Mononuclear cell (primary cell): ENCODE measurements at regions not wholly inside any gene's neighbourhood (a gene's known extent, or its start where the extent isn't known, plus 50 kb on each side); places are given as distances from the start of the nearest gene placed in this dataset.

Source experiments
- H3K27me3 ChIP-seq: 2 replicates; pipeline ENCODE4 v1.6.0; 2011; ENCODE audit warnings: low read length, control low read depth; ENCODE audit not compliant: insufficient read depth
- H3K4me1 ChIP-seq: 2 replicates; pipeline ENCODE4 v1.5.1; 2011; ENCODE audit warnings: mild to moderate bottlenecking, low read length, control low read depth; ENCODE audit not compliant: insufficient read depth
- H3K4me3 ChIP-seq: 2 replicates; pipeline ENCODE4 v1.5.1; 2011; ENCODE audit warnings: mild to moderate bottlenecking, low read length, moderate library complexity
- H3K9me3 ChIP-seq: 2 replicates; pipeline ENCODE4 v1.5.1; 2011; ENCODE audit warnings: low read depth, mild to moderate bottlenecking, control low read depth, low read length

GRCh38 chr4:41318839-41319530, 62.3 kb downstream of the UCHL1 start:
- Histone ChIP-seq H3K9me3 (no peaks in the 10 kb centered on the region), H3K4me1 (no peaks in the 10 kb centered on the region), H3K4me3 (no peak overlapping the region), H3K27me3 (no peaks in the 10 kb centered on the region)

DNA sequence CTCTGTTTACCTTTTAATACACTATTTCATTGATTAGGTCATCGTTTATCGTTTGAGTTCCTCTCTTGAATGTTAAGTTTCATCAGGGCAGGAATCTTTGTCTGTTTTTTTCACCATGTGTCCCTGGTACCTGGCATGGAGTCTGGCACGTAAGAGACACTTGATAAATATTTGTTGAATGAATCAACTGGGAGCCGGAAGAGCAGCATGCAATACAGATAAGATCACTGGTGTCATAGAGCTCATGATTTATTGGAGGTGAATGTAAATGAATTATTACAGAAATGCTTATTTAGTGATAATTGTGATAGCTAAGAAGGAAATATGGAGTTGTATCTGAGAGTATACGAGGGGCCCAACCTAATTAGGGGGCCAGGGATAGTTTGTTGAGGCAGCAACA, 62.8 kb downstream of the UCHL1 start:
- no peaks in the 10 kb centered on the region for H3K27me3 ChIP-seq
- H3K4me3 ChIP-seq = no peak overlapping the region
- H3K4me1 ChIP-seq = no peaks in the 10 kb centered on the region
- H3K9me3 ChIP-seq = no peaks in the 10 kb centered on the region

DNA sequence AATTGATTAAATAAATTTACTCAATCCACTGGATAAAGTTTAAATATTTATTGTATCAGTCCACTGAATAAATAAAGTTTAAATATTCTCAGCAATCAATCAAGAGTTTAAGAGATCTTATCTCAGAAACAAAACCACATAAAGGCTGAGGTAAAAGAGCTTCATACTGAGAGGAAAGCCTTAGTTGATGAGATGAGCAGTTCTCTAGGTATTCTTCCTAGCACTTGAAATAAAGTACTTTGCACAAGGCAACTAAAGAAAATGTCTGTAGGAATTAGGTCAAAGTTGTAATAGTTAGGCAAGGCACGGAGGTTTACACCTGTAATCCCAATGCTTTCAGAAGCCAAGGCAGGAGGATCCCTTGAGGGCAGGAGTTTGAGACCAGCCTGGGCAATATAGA, 63.5 kb downstream of the UCHL1 start:
- no peaks in the 10 kb centered on the region for H3K9me3 ChIP-seq
- H3K4me3 ChIP-seq = no peak overlapping the region
- no peaks in the 10 kb centered on the region for H3K27me3 ChIP-seq
- H3K4me1 ChIP-seq = no peaks in the 10 kb centered on the region

DNA sequence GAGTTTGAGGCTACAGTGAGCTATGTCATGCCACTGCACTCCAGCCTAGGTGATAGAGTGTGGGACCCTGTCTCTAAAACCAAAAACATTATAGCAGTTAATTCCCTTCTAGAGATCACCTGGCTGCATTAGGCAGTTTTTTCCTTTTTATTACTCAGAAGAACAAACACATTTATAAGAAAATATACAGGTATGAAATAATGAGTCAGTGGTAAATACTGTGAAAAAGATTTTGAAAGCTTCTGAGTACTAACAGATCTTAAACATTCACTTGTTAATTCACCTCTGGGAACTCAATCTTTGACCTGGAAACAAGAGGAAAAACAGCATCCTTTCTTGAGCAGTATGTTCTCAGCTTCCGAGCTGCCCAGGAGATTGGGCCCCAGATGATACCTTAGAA, 64.1 kb downstream of the UCHL1 start:
- no peaks in the 10 kb centered on the region for H3K4me1 ChIP-seq
- H3K27me3 ChIP-seq = no peaks in the 10 kb centered on the region
- no peaks in the 10 kb centered on the region for H3K9me3 ChIP-seq
- H3K4me3 ChIP-seq = no peak overlapping the region

DNA sequence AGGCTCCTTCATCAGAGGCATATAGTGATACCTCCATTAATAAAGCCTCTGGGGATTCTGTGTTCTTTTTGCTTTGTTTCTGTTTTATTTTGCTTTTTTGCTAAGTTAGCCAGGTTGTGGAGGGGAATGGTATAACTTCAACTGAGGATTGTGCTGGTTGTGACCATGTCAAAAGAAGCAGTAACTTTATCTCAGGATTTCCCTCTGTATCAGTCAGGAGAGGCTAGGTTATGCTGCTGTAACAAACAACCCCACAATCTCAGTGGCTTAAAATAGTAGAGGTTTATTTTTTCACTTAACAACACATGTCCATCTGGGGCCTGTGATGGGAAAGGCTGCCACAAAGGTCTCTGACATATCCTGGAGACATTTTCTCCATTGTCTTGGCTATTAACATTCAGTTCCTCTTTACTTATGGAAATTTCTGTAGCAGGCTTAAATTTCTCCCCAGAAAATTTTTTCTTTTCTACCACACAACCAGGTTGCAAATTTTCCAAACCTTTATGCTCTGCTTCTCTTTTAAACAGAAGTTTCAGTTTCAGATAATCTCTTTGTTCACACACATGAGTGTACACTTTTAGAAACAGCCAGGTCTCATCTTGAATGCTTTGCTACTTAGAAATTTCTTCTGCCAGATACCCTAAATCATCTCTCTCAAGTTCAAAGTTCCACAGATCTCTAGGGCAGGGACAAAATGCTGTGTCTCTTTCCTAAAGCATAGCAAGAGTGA, 64.7 kb downstream of the UCHL1 start:
- Histone ChIP-seq H3K27me3 (no peaks in the 10 kb centered on the region), H3K9me3 (no peaks in the 10 kb centered on the region), H3K4me3 (no peak overlapping the region), H3K4me1 (no peaks in the 10 kb centered on the region)

- H3K4me1 ChIP-seq = no peaks in the 10 kb centered on the region
- H3K4me3 ChIP-seq = no peak overlapping the region
- H3K27me3 ChIP-seq = no peaks in the 10 kb centered on the region
- H3K9me3 ChIP-seq = no peaks in the 10 kb centered on the region
Observed at GRCh38 chr4:41322617-41323016, 65.9 kb downstream of the UCHL1 start.

DNA sequence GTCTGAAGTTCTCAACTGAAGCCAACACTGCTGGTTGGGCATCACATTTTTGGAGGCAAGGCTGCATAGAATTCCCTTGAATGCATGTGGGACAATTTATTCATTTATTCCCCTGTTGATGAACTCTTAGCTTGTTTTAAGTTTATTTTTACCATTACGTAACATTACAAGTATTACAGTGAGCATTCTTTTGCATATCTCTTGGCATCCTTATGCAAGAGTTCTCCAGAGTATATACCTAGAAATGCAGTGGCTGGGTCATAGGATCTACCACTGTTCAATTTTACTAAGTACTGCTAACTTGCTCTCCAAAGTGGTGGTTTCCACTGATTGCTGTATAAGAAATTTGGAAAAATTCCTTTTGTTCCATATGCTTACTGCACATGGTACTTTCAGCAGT, 66.5 kb downstream of the UCHL1 start:
- no peak overlapping the region for H3K4me3 ChIP-seq
- no peaks in the 10 kb centered on the region for H3K27me3 ChIP-seq
- H3K9me3 ChIP-seq = no peaks in the 10 kb centered on the region
- no peaks in the 10 kb centered on the region for H3K4me1 ChIP-seq

DNA sequence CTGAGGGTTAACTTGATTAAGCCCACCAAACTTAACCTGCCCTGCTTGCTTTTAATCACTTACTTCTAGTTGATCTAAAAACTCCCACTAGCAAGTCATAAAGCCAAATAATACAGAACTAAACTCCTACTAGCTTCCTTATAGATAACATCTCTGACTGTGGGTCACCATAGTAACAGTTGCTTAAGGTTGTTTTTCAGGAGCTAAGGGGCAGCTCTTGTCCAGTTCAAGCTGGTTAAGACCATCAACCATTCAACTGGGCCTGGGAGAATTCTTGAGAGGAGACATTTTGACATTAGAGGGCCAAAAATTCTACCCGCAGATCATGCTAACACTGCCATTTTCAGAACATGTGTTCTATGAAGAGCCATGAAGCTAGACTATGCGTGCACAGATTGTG, 67.0 kb downstream of the UCHL1 start:
- no peaks in the 10 kb centered on the region for H3K9me3 ChIP-seq
- H3K27me3 ChIP-seq = no peaks in the 10 kb centered on the region

DNA sequence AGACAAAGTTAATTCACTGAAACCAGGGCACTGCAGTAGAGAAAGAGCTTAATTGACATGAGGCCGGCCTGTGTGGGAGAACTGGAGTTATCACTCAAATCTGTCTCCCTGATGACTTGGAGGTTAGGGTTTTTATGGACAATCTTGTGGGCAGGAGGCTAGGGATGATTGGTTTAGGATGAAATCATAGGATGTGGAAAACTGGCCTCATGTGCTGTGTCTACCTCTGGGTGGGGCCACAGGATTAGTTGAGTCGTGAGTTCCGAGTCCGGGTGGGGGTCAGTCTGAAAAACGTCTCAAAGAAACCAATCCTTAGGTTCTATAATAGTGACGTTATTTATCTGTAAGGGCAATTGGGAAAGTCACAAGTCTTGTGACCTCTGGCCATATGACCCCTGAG, 68.1 kb downstream of the UCHL1 start:
- Histone ChIP-seq H3K4me3 (no peak overlapping the region), H3K9me3 (no peaks in the 10 kb centered on the region), H3K27me3 (no peaks in the 10 kb centered on the region), H3K4me1 (no peaks in the 10 kb centered on the region)

More for the DNA sequence above, 67.0 kb downstream of the UCHL1 start:
- Histone ChIP-seq H3K4me3 (no peak overlapping the region), H3K4me1 (no peaks in the 10 kb centered on the region)

DNA sequence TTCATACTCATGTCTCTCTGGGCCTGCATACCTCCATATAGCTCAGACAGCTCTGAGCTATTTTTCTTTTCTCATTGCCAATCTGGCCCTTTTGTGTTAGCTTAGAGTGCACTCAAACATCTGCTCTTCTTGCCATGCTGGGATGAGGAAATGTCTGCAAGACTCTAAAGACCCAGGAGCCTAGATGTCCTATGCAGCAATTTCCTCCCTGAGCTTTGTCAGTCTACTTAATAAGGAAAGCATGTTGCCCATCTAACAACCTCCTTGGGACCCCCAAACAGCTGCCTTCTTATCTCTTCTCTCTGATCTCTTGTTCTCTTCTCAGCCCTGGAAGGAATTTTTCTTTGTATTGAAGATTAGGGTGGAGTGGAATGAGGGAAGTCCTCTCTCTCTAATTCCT, 69.2 kb downstream of the UCHL1 start:
- no peaks in the 10 kb centered on the region for H3K4me1 ChIP-seq
- no peaks in the 10 kb centered on the region for H3K27me3 ChIP-seq
- H3K4me3 ChIP-seq = no peak overlapping the region
- no peaks in the 10 kb centered on the region for H3K9me3 ChIP-seq

DNA sequence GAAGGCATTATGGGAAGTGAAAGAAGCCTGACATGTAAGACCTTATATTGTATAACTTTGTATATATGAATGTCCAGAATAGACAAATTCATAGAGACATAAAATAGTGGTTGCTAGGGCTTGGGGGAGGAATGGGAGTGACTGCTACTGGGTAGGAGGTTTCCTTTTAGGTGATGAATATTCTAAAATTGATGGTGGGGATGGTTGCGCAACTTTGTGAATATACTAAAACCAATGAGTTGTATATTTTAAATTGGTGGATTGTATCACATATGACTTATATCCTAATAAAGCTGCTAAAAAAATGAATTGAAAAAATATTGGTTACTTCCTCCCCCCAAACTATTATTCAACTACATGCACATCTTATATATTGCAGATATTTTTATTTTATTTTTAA, 70.0 kb downstream of the UCHL1 start:
- Histone ChIP-seq H3K4me3 (no peak overlapping the region), H3K27me3 (no peaks in the 10 kb centered on the region), H3K9me3 (no peaks in the 10 kb centered on the region), H3K4me1 (no peaks in the 10 kb centered on the region)

DNA sequence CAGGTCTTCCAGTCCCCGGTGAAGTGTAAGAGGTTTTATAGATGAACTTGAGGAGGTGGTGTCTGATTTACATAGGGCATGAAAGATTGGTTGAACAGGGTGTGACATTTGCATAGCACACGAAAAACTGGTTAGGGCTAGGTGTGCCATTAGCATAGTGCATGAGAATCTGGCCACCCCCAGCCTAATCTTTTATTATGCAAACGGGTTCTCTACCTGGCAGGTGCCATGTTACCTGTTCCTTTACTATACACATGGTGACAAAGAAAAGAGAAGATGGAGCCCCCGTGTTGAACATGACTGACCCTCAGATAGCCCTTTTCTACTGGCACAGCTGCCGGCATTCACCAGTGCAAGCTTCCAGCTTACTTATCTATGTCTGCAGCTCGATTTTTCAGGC, 71.0 kb downstream of the UCHL1 start:
- no peak overlapping the region for H3K4me3 ChIP-seq
- H3K9me3 ChIP-seq = no peaks in the 10 kb centered on the region
- H3K4me1 ChIP-seq = no peaks in the 10 kb centered on the region
- H3K27me3 ChIP-seq = no peaks in the 10 kb centered on the region

DNA sequence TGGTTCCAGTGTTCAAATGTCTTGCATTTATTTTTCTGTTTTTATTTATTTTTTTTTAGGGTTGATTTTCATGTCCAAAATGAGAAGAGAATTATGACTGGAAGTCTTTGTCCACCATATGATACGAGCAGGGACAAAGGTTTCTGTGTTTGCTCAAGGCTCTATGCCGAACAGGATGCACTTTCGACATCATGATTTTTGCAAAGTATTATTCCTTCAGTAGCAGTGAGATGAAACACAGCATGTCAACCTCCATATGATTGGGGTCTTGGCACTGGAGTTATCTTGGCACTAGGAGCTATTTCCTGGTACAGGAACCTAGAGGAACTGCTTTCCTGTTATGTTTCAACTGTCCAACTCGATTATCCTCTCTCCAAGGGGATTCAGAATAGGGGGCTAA, 72.6 kb downstream of the UCHL1 start:
- no peak overlapping the region for H3K4me3 ChIP-seq

DNA sequence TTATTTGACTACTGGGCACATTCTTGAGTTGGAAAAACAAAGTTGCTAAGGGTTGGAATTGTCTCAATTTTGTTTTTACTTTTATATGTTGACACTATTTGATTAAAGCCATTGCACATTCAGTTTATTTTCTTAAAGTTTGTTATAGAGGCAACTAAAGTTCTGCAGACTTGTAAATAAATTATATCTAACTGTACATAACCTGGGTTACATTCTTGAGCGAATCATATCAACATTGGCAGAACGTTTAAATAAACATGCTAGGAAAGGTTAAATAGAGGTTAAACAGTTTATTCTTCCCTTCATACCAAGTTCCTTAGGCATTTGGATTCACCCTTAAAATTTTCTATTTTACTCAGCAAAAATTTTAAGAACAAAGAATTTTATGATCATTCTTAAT, 74.5 kb downstream of the UCHL1 start:
- Histone ChIP-seq H3K4me1 (no peaks in the 10 kb centered on the region), H3K4me3 (no peak overlapping the region), H3K9me3 (no peaks in the 10 kb centered on the region), H3K27me3 (no peaks in the 10 kb centered on the region)

More for the DNA sequence above, 72.6 kb downstream of the UCHL1 start:
- Histone ChIP-seq H3K27me3 (no peaks in the 10 kb centered on the region), H3K4me1 (no peaks in the 10 kb centered on the region), H3K9me3 (no peaks in the 10 kb centered on the region)

- no peaks in the 10 kb centered on the region for H3K9me3 ChIP-seq
- no peak overlapping the region for H3K4me3 ChIP-seq
- H3K27me3 ChIP-seq = no peaks in the 10 kb centered on the region
- no peaks in the 10 kb centered on the region for H3K4me1 ChIP-seq
Observed at GRCh38 chr4:41332510-41333054, 75.9 kb downstream of the UCHL1 start.

DNA sequence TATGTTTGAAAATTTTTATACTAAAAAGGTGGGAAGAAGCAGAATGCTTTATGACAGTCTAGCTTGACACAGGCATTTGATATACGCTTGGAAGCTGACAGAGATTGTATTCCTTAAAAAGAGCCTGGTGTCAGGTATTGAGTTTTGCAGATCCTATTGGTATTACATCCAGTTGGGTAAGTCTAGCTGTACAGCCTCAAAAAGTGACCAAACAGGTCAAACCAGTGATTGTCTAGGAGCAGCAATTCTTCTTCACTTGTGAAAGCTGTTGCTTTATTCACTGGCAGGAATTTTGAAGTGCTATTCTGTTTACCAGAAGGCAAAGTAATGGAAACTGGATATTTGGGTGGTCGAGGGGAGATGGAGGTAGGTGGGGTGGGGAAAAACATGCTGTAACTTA, 77.5 kb downstream of the UCHL1 start:
- Histone ChIP-seq H3K4me1 (no peaks in the 10 kb centered on the region), H3K9me3 (no peaks in the 10 kb centered on the region), H3K27me3 (no peaks in the 10 kb centered on the region), H3K4me3 (no peak overlapping the region)
